GM10248 (cell line): ENCODE measurements at regions not wholly inside any gene's neighbourhood (a gene's known extent, or its start where the extent isn't known, plus 50 kb on each side); places are given as distances from the start of the nearest gene placed in this dataset.

Experiments used
- CTCF ChIA-PET: fragments of 300-600 bp; sonication (Branson Sonifier 250); formaldehyde crosslinking; extraction: SDS; loops from one replicate; lab custom pipeline; 2021; ENCODE audit warnings: antibody characterized with exemption; lab: Yijun Ruan, JAX
- POLR2A ChIA-PET: fragments of 350-650 bp; sonication (Branson Sonifier 250); formaldehyde crosslinking; extraction: SDS; loops from one replicate; lab custom pipeline; 2020; ENCODE audit warnings: antibody characterized with exemption; lab: Yijun Ruan, JAX
- DNase-seq: peaks from one replicate; pipeline ENCODE4 v3.0.0; 2012; ENCODE audit errors: extremely low spot score
- CTCF ChIP-seq: IDR thresholded peaks from 2 replicates; pipeline ENCODE4 v1.5.1; 2012; ENCODE audit warnings: mild to moderate bottlenecking, low read depth; ENCODE audit errors: extremely low read depth, missing control alignments, control extremely low read depth

- no peak for DNase-seq
- no peak for TF ChIP-seq CTCF
- CTCF ChIA-PET = interaction anchor here (1.8 kb wide), 1 partner anchor 25 kb away, joined by 5 read pairs; no protein-coding TSS in a partner anchor
- POLR2A ChIA-PET = no interaction called here
These were observed 343.1 kb upstream of the CDH2 start for GRCh38 chr18:28519997-28520396.

- CTCF ChIA-PET = interaction anchor here (1.1 to 1.6 kb wide), 2 partner anchors 14 to 18 kb away, joined by 3 to 4 read pairs; no protein-coding TSS in a partner anchor
- POLR2A ChIA-PET = no interaction called here
- no peak for DNase-seq
- no peak for TF ChIP-seq CTCF
These were observed 337.8 kb upstream of the CDH2 start for GRCh38 chr18:28514699-28515098.

DNA sequence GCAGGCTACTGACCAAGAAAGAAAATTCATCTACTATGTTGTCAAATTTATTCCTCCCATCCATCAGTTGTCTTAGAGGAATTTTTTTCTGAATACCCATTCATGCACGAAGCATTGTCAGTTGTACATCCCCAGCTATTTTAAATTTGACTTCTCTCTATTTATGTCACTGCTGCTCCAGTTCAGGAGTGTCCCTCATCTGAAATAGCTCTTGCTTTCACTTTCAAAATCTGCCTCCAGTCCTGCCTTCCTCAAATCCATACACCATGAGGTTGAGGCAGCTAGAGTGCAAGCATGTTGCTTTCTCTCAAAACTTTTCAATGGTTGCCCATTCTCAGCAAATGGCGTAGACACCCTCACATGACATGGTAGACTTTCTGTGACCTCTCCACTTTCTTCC, 335.4 kb upstream of the CDH2 start:
- ChIA-PET POLR2A (no interaction called here), CTCF (interaction anchor here (1.4 to 2.1 kb wide), 2 partner anchors 10 to 17 kb away, joined by 3 to 6 read pairs; no protein-coding TSS in a partner anchor)
- DNase-seq = no peak
- no peak for TF ChIP-seq CTCF

DNA sequence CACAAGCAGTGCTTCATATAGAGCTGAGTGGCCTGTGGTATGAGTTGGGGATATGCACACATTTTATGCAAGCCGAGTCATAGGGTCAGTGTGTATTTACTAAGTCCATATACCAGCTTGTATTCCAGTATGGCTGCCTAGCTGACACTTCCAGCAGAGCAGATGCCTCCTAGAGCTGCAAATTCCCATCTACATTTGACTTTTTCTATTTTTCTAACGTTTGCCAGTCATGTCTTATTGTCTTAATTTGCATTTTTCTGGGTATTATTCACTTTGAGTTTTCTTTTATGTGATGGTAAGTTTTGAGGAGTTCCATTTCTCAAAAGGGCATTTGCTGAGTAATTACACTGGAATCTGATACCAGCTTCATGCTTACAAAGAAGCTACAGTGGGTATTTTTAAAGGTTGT, 334.5 kb upstream of the CDH2 start:
- POLR2A ChIA-PET = no interaction called here
- no peak for TF ChIP-seq CTCF
- CTCF ChIA-PET = interaction anchor here (0.8 to 2.1 kb wide), 2 partner anchors 11 to 16 kb away, joined by 3 to 6 read pairs; no protein-coding TSS in a partner anchor
- DNase-seq = no peak

- no peak for DNase-seq
- CTCF ChIA-PET = no interaction called here
- TF ChIP-seq CTCF = no peak
- POLR2A ChIA-PET = no interaction called here
These were observed 333.3 kb upstream of the CDH2 start for GRCh38 chr18:28510210-28510609.

- DNase-seq = no peak
- TF ChIP-seq CTCF = no peak
- CTCF ChIA-PET = no interaction called here
- POLR2A ChIA-PET = no interaction called here
These were observed 327.1 kb upstream of the CDH2 start for GRCh38 chr18:28504066-28504465.
